Psoas muscle (tissue), 7 donors: ENCODE measurements at regions not wholly inside any gene's neighbourhood (a gene's known extent, or its start where the extent isn't known, plus 50 kb on each side); places are given as distances from the start of the nearest gene placed in this dataset.
"Not testable (repeated sequence)": the region's sequence is repeated elsewhere in the genome, so short reads cannot be mapped to it uniquely, and the experiment has no call there.

Experiments
- ATAC-seq, 4 donors: fragments of 200-7000 bp; cut with Tn5 transposase; one replicate each; pipeline ENCODE4 v1.9.1; 2020; ENCODE audit warnings: moderate library complexity in 3 of 4, mild to moderate bottlenecking in 2 of 4
- DNase-seq, 2 donors: peaks; one replicate each; pipeline ENCODE4 v3.0.0-alpha.2; 2020
- H3K27ac ChIP-seq: fragments of 200-600 bp; one replicate; pipeline ENCODE4 v1.8.0; 2022
- H3K27me3 ChIP-seq, 3 donors: fragments of 200-600 bp in 1 of 3; one replicate each; pipeline versions ENCODE4 v1.6.1 to v1.8.0; 2013 to 2022; ENCODE audit warnings: low read length in 2 of 3, mild to moderate bottlenecking in 2 of 3, moderate library complexity in 1 of 3; ENCODE audit not compliant: insufficient read depth in 3 of 3
- H3K36me3 ChIP-seq, 2 donors: fragments of 200-600 bp in 1 of 2; one replicate each; pipeline versions ENCODE4 v1.6.1 to v1.8.0; 2013 to 2022; ENCODE audit warnings: low read depth in 1 of 2, mild to moderate bottlenecking in 1 of 2, moderate library complexity in 1 of 2; ENCODE audit not compliant: insufficient read depth in 1 of 2
- H3K4me1 ChIP-seq: fragments of 200-600 bp; one replicate; pipeline ENCODE4 v1.8.0; 2022
- H3K4me3 ChIP-seq: fragments of 200-600 bp; one replicate; pipeline ENCODE4 v1.8.0; 2022; ENCODE audit warnings: mild to moderate bottlenecking
- H3K9me3 ChIP-seq: fragments of 200-600 bp; one replicate; pipeline ENCODE4 v1.8.0; 2022
- WGBS, 3 donors: extraction: QIAGEN DNeasy Blood & Tissue Kit; methylation state at CpG; one replicate each; pipeline versions ENCODE4 v1.1.6 to v1.1.7; 2013; 5-methylcytosine and 5-hydroxymethylcytosine counted together
- intact Hi-C, 2 donors: fragments of 100-400 bp; cut with DNase I; formaldehyde crosslinking; loops; one replicate each; pipeline versions ENCODE4 v1.11.0 to v1.14.2; 2022
- TF ChIP-seq, protein P1 (sequence below): fragments of 200-600 bp; IDR thresholded peaks from one replicate; pipeline ENCODE4 v1.8.0; 2022; ENCODE audit warnings: antibody characterized with exemption
- donor health status: healthy with polysubstance abuse.
- donor health status: DM: no; HTN: no; CAD: no; lungs with moderate emphysema.
- donor health status: Bipolar disorder and iron deficiency.
- donor health status: healthy.
- donor health status: DM: yes; HTN: yes; CAD: no.
- donor health status: DM: no; HTN: no; CAD: no.
- donor health status: DM: yes; HTN: yes; CAD: no.

DNA sequence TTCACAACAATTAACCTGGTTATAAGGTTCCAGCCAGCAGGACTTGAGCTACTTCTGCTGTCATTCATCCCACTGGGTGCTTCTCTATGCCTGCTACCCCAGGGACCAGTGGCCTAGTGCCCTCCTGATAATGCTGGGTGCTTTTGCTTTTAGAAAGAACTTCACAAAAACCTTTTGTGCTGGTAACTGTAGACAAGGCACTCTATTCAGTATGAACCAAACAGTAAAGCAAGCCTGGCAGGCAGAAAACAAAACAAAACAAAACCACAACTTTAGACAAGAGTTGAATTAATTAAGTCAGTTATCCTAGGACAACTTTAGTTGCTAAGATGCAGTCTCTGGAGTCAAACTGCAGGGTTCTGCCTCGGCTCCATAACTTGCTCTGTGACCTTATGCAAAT is 61.9 kb upstream of the ADGRL2 start:
- Histone ChIP-seq H3K9me3 (no peaks in the 10 kb centered on the region), H3K4me1 (no peaks in the 10 kb centered on the region), H3K4me3 (no peak overlapping the region), H3K36me3 (no peaks in the 10 kb centered on the region), H3K27ac (no peak overlapping the region), H3K27me3 (no peaks in the 10 kb centered on the region)
- 58 to 86% (median 81%) methylated on average over 1 of the region's 1 CpG for WGBS, 3 donors
- ATAC-seq (no peak), DNase-seq (no peak)
- intact Hi-C loops, result no loop called here
- TF ChIP-seq, protein P1, sequence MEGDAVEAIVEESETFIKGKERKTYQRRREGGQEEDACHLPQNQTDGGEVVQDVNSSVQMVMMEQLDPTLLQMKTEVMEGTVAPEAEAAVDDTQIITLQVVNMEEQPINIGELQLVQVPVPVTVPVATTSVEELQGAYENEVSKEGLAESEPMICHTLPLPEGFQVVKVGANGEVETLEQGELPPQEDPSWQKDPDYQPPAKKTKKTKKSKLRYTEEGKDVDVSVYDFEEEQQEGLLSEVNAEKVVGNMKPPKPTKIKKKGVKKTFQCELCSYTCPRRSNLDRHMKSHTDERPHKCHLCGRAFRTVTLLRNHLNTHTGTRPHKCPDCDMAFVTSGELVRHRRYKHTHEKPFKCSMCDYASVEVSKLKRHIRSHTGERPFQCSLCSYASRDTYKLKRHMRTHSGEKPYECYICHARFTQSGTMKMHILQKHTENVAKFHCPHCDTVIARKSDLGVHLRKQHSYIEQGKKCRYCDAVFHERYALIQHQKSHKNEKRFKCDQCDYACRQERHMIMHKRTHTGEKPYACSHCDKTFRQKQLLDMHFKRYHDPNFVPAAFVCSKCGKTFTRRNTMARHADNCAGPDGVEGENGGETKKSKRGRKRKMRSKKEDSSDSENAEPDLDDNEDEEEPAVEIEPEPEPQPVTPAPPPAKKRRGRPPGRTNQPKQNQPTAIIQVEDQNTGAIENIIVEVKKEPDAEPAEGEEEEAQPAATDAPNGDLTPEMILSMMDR, result no peak

DNA sequence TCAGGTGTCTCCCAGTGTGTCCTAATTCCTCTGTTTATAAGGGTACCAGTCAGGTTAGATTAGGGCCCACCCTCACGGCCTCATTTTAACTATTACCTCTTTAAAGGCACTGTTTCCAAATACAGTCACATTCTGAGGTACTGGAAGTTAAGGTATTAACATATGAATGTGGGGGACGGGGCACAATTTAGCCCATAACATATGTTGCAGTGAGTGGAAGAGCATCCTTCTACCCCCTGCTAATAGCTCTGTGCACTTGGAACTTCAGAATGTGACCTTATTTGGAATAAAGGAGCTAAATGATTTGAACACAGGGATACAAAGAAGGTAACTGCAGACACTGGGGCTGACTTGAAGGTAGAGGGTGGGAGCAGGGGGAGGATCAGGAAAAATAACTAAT is 67.3 kb upstream of the ADGRL2 start:
- 86 to 91% (median 89%) methylated on average over 2 of the region's 2 CpGs for WGBS, 3 donors
- H3K9me3 ChIP-seq, result no peaks in the 10 kb centered on the region
- no peak overlapping the region for H3K27ac ChIP-seq
- intact Hi-C loops, result no loop called here
- DNase-seq, result no peak
- H3K27me3 ChIP-seq, result no peaks in the 10 kb centered on the region
- no peak overlapping the region for H3K4me3 ChIP-seq
- H3K36me3 ChIP-seq, result no peaks in the 10 kb centered on the region
- TF ChIP-seq, protein P1, result no peak
- ATAC-seq, result no peak
- H3K4me1 ChIP-seq, result no peaks in the 10 kb centered on the region

DNA sequence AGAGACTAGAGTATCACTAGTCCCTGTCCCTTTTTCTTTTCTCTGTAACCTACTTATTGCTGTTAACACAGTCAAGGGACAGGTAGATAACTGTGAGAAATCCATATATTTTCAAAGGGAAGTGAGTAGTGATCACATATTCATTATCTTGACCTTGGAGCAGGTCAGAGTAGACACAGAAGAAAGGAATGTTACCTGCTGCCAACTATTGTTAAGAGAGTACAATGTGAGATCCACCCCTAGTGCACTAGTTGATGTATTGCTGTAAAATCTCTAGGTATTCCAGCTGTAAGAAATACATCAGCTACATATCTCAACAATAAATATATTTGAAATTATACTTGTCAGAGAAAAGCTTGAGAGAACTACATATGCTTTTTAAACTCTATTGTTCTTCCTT is 68.7 kb upstream of the ADGRL2 start:
- no peak for ATAC-seq
- H3K36me3 ChIP-seq, result no peaks in the 10 kb centered on the region
- H3K27ac ChIP-seq, result no peak overlapping the region
- DNase-seq, result no peak
- no peak overlapping the region for H3K4me3 ChIP-seq
- H3K4me1 ChIP-seq, result no peaks in the 10 kb centered on the region
- TF ChIP-seq, protein P1, result no peak
- no peaks in the 10 kb centered on the region for H3K27me3 ChIP-seq
- H3K9me3 ChIP-seq, result no peaks in the 10 kb centered on the region
- intact Hi-C loops, result no loop called here

DNA sequence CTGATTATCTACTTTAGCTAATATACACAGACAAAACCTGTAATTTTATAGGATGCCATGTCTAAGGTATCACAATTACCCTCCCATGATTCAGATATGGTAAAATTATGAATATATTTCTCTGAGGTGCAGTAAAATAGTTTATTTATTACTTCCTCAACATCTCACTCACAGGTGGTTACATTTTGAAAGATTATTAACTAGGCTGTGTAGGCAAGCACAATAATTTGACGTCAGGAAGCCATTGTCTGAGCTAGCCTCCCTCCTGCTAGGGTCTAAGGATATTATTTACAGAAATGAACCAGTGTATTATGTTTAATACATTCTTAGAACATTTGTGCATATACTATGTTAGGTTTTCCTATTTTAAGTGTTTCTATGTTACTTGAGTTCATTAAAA is 69.9 kb upstream of the ADGRL2 start:
- DNase-seq (no peak), ATAC-seq (no peak)
- H3K27ac ChIP-seq, result no peak overlapping the region
- intact Hi-C loops, result no loop called here
- H3K9me3 ChIP-seq, result no peaks in the 10 kb centered on the region
- no peaks in the 10 kb centered on the region for H3K36me3 ChIP-seq
- WGBS, 3 donors, result 69 to 82% (median 77%) methylated on average over 1 of the region's 1 CpG
- no peaks in the 10 kb centered on the region for H3K4me1 ChIP-seq
- no peaks in the 10 kb centered on the region for H3K27me3 ChIP-seq
- H3K4me3 ChIP-seq, result no peak overlapping the region
- TF ChIP-seq, protein P1, result no peak

DNA sequence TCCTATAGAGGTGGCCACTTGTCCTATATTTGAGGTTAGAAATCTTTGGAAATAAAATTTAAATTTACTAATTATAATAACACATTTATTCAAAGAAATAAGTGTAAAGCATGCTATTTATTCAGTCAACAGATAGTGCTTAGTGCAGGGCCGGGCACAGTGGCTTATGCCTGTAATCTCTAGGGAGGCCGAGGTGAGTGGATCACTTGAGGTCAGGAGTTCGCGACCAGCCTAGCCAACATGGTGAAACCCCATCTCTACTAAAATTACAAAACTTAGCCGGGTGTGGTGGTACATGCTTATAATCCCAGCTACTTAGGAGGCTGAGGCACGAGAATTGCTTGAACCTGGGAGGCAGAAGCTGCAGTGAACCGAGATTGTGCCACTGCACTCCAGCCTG is 70.4 kb upstream of the ADGRL2 start:
- H3K27ac ChIP-seq, H3K36me3 ChIP-seq, H3K4me3 ChIP-seq, H3K4me1 ChIP-seq, H3K9me3 ChIP-seq, DNase-seq, H3K27me3 ChIP-seq, intact Hi-C loops, ATAC-seq: not testable (repeated sequence)
- 71 to 76% (median 73%) methylated on average over 7 of the region's 7 CpGs for WGBS, 3 donors
